ENCODE measurements at regions not wholly inside any gene's neighbourhood (a gene's known extent, or its start where the extent isn't known, plus 50 kb on each side); places are given as distances from the start of the nearest gene placed in this dataset.

- TF ChIP-seq CTCF (IDR thresholded peaks at IDR 0.05; ENCODE audit: insufficient read depth, low read depth, low read length) (no peak), EZH2 (IDR thresholded peaks at IDR 0.05; ENCODE audit: insufficient read depth, low read length) (no peak)
Measured at GRCh38 chr3:176571926-176572325, 625.4 kb downstream of the TBL1XR1 start.

All from astrocyte (in vitro differentiated cells and primary cell).